ENCODE measurements at regions not wholly inside any gene's neighbourhood (a gene's known extent, or its start where the extent isn't known, plus 50 kb on each side); places are given as distances from the start of the nearest gene placed in this dataset.

DNA sequence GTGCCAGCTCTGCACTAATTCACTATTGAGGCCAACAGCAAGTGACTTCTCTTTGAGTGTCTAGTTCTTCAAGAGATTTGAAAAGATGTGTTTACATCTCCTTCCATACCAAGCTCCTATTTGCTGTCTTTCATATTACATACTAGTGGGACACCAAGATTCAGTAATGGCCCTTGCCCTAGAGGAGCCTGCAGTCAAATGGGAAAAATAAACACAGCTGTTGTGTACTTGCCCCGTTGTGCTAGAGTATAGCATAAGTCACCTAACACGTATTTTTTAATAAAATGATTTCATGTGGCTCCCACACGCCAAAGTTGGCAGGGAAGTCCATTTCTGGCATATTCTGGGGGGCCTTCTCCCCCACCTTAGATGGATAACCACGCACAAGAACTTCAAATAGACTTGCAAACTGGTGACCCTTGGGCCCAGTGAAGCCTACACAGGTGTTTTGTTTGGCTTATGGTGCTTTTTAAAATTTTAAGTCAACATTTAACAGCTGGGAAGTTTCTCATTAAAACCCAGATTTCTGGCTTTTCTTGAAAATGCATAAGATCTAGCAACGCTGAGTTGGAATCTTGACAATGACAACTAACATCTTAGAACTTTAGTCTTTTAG, 95.3 kb upstream of the LPP start:
- no peak overlapping the region for H3K27ac ChIP-seq
- H3K4me3 ChIP-seq: no peak overlapping the region
- no peak for DNase-seq (ENCODE audit: low spot score)
- TF ChIP-seq, protein P1, sequence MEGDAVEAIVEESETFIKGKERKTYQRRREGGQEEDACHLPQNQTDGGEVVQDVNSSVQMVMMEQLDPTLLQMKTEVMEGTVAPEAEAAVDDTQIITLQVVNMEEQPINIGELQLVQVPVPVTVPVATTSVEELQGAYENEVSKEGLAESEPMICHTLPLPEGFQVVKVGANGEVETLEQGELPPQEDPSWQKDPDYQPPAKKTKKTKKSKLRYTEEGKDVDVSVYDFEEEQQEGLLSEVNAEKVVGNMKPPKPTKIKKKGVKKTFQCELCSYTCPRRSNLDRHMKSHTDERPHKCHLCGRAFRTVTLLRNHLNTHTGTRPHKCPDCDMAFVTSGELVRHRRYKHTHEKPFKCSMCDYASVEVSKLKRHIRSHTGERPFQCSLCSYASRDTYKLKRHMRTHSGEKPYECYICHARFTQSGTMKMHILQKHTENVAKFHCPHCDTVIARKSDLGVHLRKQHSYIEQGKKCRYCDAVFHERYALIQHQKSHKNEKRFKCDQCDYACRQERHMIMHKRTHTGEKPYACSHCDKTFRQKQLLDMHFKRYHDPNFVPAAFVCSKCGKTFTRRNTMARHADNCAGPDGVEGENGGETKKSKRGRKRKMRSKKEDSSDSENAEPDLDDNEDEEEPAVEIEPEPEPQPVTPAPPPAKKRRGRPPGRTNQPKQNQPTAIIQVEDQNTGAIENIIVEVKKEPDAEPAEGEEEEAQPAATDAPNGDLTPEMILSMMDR (IDR thresholded peaks at IDR 0.05): no peak

DNA sequence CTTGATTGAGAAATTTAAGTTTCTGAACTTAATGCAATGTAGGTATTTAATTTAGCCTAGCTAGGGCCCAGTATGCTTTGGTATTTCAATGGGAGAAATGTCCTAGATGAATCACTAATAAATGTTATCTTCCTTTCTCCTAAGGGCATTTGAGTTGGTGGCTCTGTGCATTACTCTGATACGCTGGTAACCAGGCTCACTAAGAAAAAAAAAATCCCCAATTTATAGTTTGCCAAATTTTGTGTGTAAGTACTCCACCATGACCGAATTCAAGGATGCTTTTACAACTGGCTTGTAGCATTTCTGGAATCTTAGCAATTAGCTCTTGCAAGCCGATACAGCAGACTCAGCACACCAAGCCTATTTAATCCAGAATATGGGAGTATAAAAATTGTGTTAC, 94.6 kb upstream of the LPP start:
- no peak for DNase-seq (ENCODE audit: low spot score)
- H3K4me3 ChIP-seq: no peak overlapping the region
- TF ChIP-seq, protein P1 (IDR thresholded peaks at IDR 0.05): no peak
- no peak overlapping the region for H3K27ac ChIP-seq

DNA sequence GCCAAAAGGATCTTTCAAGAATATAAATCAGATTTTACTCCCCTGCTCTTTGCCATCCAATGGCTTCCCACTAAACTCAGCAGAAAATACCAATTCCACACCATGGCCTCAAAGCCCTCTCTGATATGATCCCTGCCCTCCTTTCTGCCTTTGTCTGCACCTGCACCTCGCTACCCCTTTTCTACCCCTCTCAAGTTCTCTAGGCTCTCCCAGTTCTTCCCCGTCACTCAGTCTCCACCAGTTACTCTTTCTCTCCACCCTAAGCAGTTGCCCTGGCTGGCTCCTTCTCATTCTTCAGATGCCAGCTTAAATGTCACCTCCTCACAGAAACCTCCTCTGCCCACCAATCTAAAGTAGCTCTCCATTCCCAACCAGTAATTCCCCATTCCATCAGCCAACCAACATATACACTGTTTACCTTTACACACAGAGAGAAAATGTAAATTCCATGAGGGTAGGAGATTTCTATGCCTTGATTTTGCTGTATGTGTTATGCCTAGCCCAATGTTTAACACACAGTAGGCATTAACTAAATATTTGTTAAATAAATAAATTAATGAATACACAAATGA, 93.6 kb upstream of the LPP start:
- Histone ChIP-seq H3K4me3 (no peak overlapping the region), H3K27ac (no peak overlapping the region)
- TF ChIP-seq, protein P1 (IDR thresholded peaks at IDR 0.05): no peak
- no peak for DNase-seq (ENCODE audit: low spot score)

DNA sequence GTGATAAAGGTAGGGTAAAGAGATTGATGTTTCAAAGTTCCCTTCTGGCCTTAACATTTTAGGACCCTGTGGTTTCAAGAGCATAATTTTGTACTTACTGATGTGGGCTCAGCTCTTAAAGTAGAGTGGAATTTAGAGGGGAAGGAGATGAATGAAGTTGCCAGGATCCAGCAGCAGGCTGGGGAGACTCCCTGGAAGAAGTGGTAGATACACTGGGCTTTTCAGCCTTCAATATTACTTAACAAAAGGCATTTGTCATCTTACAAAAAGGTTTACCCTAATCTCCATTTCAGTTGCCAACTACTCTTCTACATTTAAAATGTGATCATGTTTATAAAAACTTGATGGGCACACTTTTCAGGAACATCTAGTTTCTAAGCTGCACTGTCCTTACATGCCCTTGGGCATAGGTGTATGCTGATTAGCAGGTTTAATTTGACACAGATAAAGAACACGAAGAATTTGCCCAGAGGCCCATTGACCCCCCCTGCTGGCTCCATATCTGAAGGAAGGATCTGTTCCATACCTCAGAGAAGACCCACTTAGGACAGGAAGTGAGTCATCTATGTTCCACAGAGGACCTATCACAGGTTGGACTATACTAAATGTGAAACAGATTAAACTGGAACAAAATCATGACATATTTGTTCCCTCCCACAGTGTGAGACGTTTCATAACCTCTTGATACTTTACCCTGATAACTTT, 93.0 kb upstream of the LPP start:
- no peak for DNase-seq (ENCODE audit: low spot score)
- TF ChIP-seq, protein P1 (IDR thresholded peaks at IDR 0.05): no peak
- Histone ChIP-seq H3K4me3 (no peak overlapping the region), H3K27ac (no peak overlapping the region)

DNA sequence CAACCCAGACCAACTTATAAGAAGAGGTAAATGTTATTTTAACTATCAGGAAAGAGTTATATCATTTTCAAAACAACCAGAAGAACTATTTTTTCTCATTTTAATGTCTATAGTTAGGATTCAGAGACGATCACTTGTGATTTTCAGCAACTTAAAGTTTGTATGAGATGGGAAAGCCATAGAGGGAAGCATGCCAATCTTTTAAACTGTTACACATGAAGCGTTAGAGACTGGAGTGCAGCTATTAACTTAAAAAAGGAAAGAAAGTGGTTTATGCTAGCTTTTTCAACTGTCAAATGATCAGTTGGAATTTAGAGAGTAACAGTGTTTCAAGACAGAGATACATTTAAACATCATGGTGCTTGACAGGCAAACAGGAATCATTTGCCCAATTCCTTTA, 91.7 kb upstream of the LPP start:
- Histone ChIP-seq H3K27ac (no peak overlapping the region), H3K4me3 (no peak overlapping the region)
- DNase-seq (ENCODE audit: low spot score): no peak
- TF ChIP-seq, protein P1 (IDR thresholded peaks at IDR 0.05): no peak

DNA sequence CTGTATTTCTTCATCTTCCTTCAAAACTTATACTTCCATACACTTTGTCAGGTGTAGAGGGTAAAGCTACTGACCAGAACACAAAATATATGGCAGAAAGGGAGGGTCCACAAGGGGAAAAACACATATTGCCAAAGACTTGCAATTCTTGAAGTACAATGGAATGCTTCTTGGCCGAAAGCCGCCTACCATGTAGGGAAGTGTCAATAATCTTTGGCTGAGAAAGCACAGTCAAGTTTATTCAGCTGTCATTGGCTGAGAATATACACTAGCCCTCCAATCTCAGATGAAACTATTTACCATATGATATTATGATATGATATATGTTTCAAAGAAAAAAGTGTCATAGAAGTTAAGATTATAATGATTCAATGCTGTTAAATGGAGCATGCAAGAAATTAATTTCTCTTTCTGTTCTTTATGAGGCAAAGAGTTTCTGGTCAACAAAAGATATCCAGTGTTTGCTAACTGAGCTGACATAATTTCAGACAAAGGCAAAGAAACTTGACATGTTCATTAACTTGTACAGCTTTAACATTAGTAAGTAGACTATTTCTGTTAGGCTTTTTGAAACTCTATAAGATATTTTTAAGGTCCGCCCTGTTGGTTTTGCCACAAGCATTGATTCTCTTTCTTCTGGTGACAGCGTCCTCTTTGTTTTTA, 89.0 kb upstream of the LPP start:
- Histone ChIP-seq H3K27ac (no peak overlapping the region), H3K4me3 (no peak overlapping the region)
- no peak for DNase-seq (ENCODE audit: low spot score)
- TF ChIP-seq, protein P1 (IDR thresholded peaks at IDR 0.05): no peak

All from coronary artery (tissue), 2 donors.